ENCODE measurements at regions not wholly inside any gene's neighbourhood (a gene's known extent, or its start where the extent isn't known, plus 50 kb on each side); places are given as distances from the start of the nearest gene placed in this dataset.

GRCh38 chr6:120431841-120432240 is 902.4 kb downstream of the TBC1D32 start:
- TF ChIP-seq CTCF (conservative IDR thresholded peaks at IDR 0.05 in 1 of 2, IDR thresholded peaks at IDR 0.05 in 1 of 2; ENCODE audit: low read depth in 1 of 2, low read length in 2 of 2): no peak
- no peak for TF ChIP-seq EZH2 (IDR thresholded peaks at IDR 0.05; ENCODE audit: low read length, missing control alignments)
